GM23338 (cell line): ENCODE measurements at regions not wholly inside any gene's neighbourhood (a gene's known extent, or its start where the extent isn't known, plus 50 kb on each side); places are given as distances from the start of the nearest gene placed in this dataset.
A peak's percentile ranks its signal among the peaks of the same experiment; 100 is the strongest.

Experiments
- ATAC-seq: fragments of 200-7000 bp; cut with Tn5 transposase; 3 replicates; pipeline ENCODE4 v1.9.1; 2020
- DNase-seq: peaks from one replicate; pipeline ENCODE4 v3.0.0-alpha.2; 2015; ENCODE audit warnings: low spot score
- H2AFZ ChIP-seq: fragments of 200-600 bp; sonication (generic); 2 replicates; pipeline ENCODE4 v1.8.0; 2016; ENCODE audit warnings: antibody characterized with exemption, mild to moderate bottlenecking, moderate library complexity
- H3F3A ChIP-seq: fragments of 200-600 bp; sonication (generic); replicated peaks from 2 replicates; pipeline ENCODE4 v1.8.0; 2017; ENCODE audit warnings: antibody characterized with exemption, mixed run types, low read depth
- H3K27ac ChIP-seq: fragments of 200-600 bp; sonication (generic); 2 replicates; pipeline ENCODE4 v1.6.1; 2016; ENCODE audit warnings: low read depth
- H3K27me3 ChIP-seq: fragments of 200-600 bp; sonication (generic); 2 replicates; pipeline ENCODE4 v1.8.0; 2016; ENCODE audit warnings: mild to moderate bottlenecking, mixed run types, moderate library complexity; ENCODE audit not compliant: insufficient read depth
- H3K36me3 ChIP-seq: fragments of 200-600 bp; sonication (generic); 2 replicates; pipeline ENCODE4 v1.8.0; 2016; ENCODE audit warnings: mild to moderate bottlenecking; ENCODE audit not compliant: insufficient read depth
- H3K4me1 ChIP-seq: fragments of 200-600 bp; sonication (generic); 2 replicates; pipeline ENCODE4 v1.8.0; 2016; ENCODE audit warnings: mild to moderate bottlenecking, moderate library complexity; ENCODE audit not compliant: insufficient read depth
- H3K4me2 ChIP-seq: fragments of 200-600 bp; sonication (generic); 2 replicates; pipeline ENCODE4 v1.7.1; 2017; ENCODE audit warnings: mixed run types
- H3K4me3 ChIP-seq: fragments of 200-600 bp; sonication (generic); 2 replicates; pipeline ENCODE4 v1.6.1; 2016; ENCODE audit warnings: mixed run types
- H3K79me2 ChIP-seq: fragments of 200-600 bp; sonication (generic); replicated peaks from 2 replicates; pipeline ENCODE4 v1.8.0; 2017; ENCODE audit warnings: mild to moderate bottlenecking; ENCODE audit not compliant: insufficient read depth
- H3K9me2 ChIP-seq: fragments of 200-600 bp; sonication (generic); 2 replicates; pipeline ENCODE4 v1.8.0; 2017; ENCODE audit not compliant: insufficient read depth
- H4K20me1 ChIP-seq: fragments of 200-600 bp; sonication (generic); replicated peaks from 2 replicates; pipeline ENCODE4 v1.8.0; 2017; ENCODE audit warnings: mild to moderate bottlenecking; ENCODE audit not compliant: insufficient read depth
- H3K27ac Mint-ChIP-seq: 2 replicates; pipeline ENCODE4 v1.8.0; 2020; ENCODE audit warnings: inconsistent platforms, mild to moderate bottlenecking, moderate library complexity, mixed read lengths
- H3K27me3 Mint-ChIP-seq: 3 replicates; pipeline ENCODE4 v1.8.0; 2022; ENCODE audit warnings: low read depth, mild to moderate bottlenecking, moderate library complexity, mixed read lengths, inconsistent platforms; ENCODE audit not compliant: insufficient read depth, poor library complexity
- H3K36me3 Mint-ChIP-seq: 3 replicates; pipeline ENCODE4 v1.8.0; 2021; ENCODE audit warnings: low read depth, mild to moderate bottlenecking, inconsistent platforms, moderate library complexity, mixed read lengths
- H3K4me1 Mint-ChIP-seq: 3 replicates; pipeline ENCODE4 v1.8.0; 2020; ENCODE audit warnings: mild to moderate bottlenecking, inconsistent platforms, mixed read lengths
- H3K4me3 Mint-ChIP-seq: 3 replicates; pipeline ENCODE4 v1.8.0; 2021; ENCODE audit warnings: moderate library complexity, mild to moderate bottlenecking, inconsistent platforms, mixed read lengths
- H3K9me3 Mint-ChIP-seq: 3 replicates; pipeline ENCODE4 v1.8.0; 2020; ENCODE audit warnings: moderate library complexity, mild to moderate bottlenecking, inconsistent platforms, mixed read lengths
- CREB1 ChIP-seq: fragments of 250-450 bp; sonication (Bioruptor Pico); IDR thresholded peaks from 2 replicates; pipeline ENCODE4 v1.5.0; 2020; ENCODE audit warnings: low read depth, mild to moderate bottlenecking, moderate library complexity
- CTCF ChIP-seq, 2 experiments: fragments of 200-600 bp in 1 of 2; sonication (generic) in 1 of 2; conservative IDR thresholded peaks; 2 replicates each; pipeline versions ENCODE4 v1.5.1 to v1.6.1; 2016 to 2017; ENCODE audit warnings: antibody characterized with exemption in 2 of 2, low read depth in 2 of 2, mild to moderate bottlenecking in 2 of 2, moderate library complexity in 1 of 2
- ETS1 ChIP-seq: IDR thresholded peaks from 2 replicates; pipeline ENCODE4 v1.6.1; 2016; ENCODE audit warnings: antibody characterized with exemption
- EZH2 ChIP-seq: fragments of 200-600 bp; sonication (generic); IDR thresholded peaks from one replicate; pipeline ENCODE4 v1.8.0; 2017; ENCODE audit warnings: antibody characterized with exemption, mild to moderate bottlenecking, low read depth; ENCODE audit not compliant: unreplicated experiment
- EZH2phosphoT487 ChIP-seq: fragments of 200-600 bp; sonication (generic); IDR thresholded peaks from one replicate; pipeline ENCODE4 v1.8.1; 2018; ENCODE audit warnings: antibody characterized with exemption; ENCODE audit not compliant: unreplicated experiment
- JUNB ChIP-seq: IDR thresholded peaks from one replicate; pipeline ENCODE4 v1.6.1; 2016; ENCODE audit warnings: antibody characterized with exemption; ENCODE audit not compliant: unreplicated experiment
- NANOG ChIP-seq: IDR thresholded peaks from 2 replicates; pipeline ENCODE4 v1.6.1; 2016; ENCODE audit warnings: antibody characterized with exemption, borderline replicate concordance
- POLR2AphosphoS5 ChIP-seq: IDR thresholded peaks from 2 replicates; pipeline ENCODE4 v1.6.1; 2016; ENCODE audit warnings: antibody characterized with exemption, low read depth
- REST ChIP-seq: IDR thresholded peaks from one replicate; pipeline ENCODE4 v1.6.1; 2018; ENCODE audit warnings: antibody characterized with exemption; ENCODE audit not compliant: unreplicated experiment
- STAT1 ChIP-seq: IDR thresholded peaks from one replicate; pipeline ENCODE4 v1.6.1; 2016; ENCODE audit warnings: antibody characterized with exemption; ENCODE audit not compliant: unreplicated experiment
- ZNF114 ChIP-seq: fragments of 250-450 bp; sonication (Bioruptor Pico); IDR thresholded peaks from 2 replicates; pipeline ENCODE4 v1.5.0; 2020; ENCODE audit warnings: mild to moderate bottlenecking, moderate library complexity
- ZNF331 ChIP-seq: fragments of 250-450 bp; sonication (Bioruptor Pico); IDR thresholded peaks from 2 replicates; pipeline ENCODE4 v1.5.0; 2020; ENCODE audit warnings: low read depth, mild to moderate bottlenecking, moderate library complexity
- ZNF462 ChIP-seq: fragments of 250-450 bp; sonication (Bioruptor Pico); IDR thresholded peaks from 2 replicates; pipeline ENCODE4 v1.5.0; 2020; ENCODE audit warnings: mild to moderate bottlenecking, moderate library complexity

- no peaks in the 10 kb centered on the region for H3K36me3 Mint-ChIP-seq
- Histone ChIP-seq H3K27me3 (no peaks in the 10 kb centered on the region), H3F3A (no peaks in the 10 kb centered on the region), H3K4me2 (no peak overlapping the region), H3K79me2 (no peaks in the 10 kb centered on the region), H2AFZ (peak overlapping the region; percentile 88; the same call in 1 of the 2 replicates), H3K9me2 (peaks cover 10% of the 10 kb centered on the region), H3K36me3 (no peaks in the 10 kb centered on the region), H3K27ac (no peak overlapping the region), H3K4me3 (no peak overlapping the region), H4K20me1 (no peaks in the 10 kb centered on the region), H3K4me1 (no peaks in the 10 kb centered on the region)
- TF ChIP-seq ZNF114 (no peak), POLR2AphosphoS5 (no peak), JUNB (no peak), REST (no peak), NANOG (no peak), STAT1 (no peak), EZH2phosphoT487 (no peak), EZH2 (no peak), ZNF462 (CRISPR knock-in tag) (no peak), CREB1 (no peak), ETS1 (no peak), CTCF (conservative IDR thresholded peaks at IDR 0.05; ENCODE audit: low read depth in 2 of 2) (no peak), ZNF331 (no peak)
- no peak for DNase-seq
- H3K27me3 Mint-ChIP-seq: peaks cover 3% of the 10 kb centered on the region
- H3K4me3 Mint-ChIP-seq: no peak overlapping the region
- H3K4me1 Mint-ChIP-seq: no peaks in the 10 kb centered on the region
- no peak for ATAC-seq
- H3K27ac Mint-ChIP-seq: no peak overlapping the region
- H3K9me3 Mint-ChIP-seq: peaks cover 6% of the 10 kb centered on the region; the same call in 2 of the 3 replicates
These were observed 192.0 kb downstream of the SMIM20 start for GRCh38 chr4:26105815-26106699.
